ENCODE measurements at regions not wholly inside any gene's neighbourhood (a gene's known extent, or its start where the extent isn't known, plus 50 kb on each side); places are given as distances from the start of the nearest gene placed in this dataset.

DNA sequence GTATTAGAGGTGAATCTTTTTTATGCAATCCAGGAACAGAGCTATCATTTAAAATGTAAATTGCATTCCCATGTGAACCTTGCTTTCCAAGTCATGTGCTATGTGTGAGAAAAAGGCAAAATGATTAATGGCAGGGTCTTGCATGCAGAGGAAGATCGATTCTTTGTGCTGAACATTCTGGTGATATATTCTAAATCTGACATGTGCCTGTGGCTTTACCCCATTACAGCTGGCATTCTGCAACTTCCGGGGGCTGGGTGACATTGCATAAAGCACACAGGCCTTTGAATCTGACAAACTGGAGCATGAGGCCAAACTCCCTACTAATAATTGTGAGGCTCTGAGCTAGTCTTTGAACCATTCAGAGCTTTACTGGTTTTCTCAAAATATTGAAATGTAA lies 1449.7 kb downstream of the CDH8 start:
- TF ChIP-seq, protein P1, sequence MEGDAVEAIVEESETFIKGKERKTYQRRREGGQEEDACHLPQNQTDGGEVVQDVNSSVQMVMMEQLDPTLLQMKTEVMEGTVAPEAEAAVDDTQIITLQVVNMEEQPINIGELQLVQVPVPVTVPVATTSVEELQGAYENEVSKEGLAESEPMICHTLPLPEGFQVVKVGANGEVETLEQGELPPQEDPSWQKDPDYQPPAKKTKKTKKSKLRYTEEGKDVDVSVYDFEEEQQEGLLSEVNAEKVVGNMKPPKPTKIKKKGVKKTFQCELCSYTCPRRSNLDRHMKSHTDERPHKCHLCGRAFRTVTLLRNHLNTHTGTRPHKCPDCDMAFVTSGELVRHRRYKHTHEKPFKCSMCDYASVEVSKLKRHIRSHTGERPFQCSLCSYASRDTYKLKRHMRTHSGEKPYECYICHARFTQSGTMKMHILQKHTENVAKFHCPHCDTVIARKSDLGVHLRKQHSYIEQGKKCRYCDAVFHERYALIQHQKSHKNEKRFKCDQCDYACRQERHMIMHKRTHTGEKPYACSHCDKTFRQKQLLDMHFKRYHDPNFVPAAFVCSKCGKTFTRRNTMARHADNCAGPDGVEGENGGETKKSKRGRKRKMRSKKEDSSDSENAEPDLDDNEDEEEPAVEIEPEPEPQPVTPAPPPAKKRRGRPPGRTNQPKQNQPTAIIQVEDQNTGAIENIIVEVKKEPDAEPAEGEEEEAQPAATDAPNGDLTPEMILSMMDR (IDR thresholded peaks at IDR 0.05; ENCODE audit: control insufficient read depth, extremely low read depth, insufficient read depth): no peak
- no peak for DNase-seq (ENCODE audit: low read depth)
- H3K4me3 ChIP-seq (ENCODE audit: low read depth, low read length): no peak overlapping the region

DNA sequence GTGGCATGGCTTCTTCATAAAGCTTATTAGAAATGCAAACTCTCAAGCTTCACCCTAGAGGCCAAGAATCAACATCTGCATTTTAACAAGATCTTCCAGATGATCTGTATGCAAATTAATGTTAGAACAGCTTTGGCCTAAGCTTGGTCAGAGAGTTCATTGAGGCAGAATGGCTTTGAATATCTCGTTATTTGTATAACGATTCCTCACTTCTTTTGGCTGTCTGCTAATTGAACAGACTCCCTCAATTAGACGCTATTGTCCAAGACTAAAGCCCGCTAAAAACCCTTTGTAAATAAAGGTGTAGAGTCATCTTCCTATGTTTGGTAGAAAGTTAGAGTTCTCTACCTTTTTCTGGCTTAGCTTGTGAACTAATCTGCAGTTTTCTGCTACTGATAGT lies 1453.7 kb downstream of the CDH8 start:
- H3K4me3 ChIP-seq (ENCODE audit: low read depth, low read length): no peak overlapping the region
- DNase-seq (ENCODE audit: low read depth): no peak
- TF ChIP-seq, protein P1 (IDR thresholded peaks at IDR 0.05; ENCODE audit: control insufficient read depth, extremely low read depth, insufficient read depth): no peak

DNA sequence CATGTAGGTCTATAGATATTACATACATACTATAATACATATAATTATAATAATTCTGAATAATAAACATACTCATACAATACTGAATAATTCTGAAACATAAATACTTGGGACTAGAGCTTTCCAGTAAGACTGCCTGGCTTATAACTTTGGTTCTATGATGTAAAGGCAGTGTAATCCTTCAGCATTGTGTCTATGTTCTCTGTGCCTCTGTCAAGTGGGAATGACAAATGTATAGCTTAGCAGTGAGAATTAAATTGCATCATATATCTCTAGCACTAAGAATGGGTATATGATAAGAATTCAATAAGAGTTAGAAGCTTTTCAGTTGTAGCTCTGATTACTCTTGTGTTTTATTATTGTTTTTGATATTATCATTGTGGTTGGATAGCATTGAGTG lies 1469.3 kb downstream of the CDH8 start:
- DNase-seq (ENCODE audit: low read depth): no peak
- TF ChIP-seq, protein P1 (IDR thresholded peaks at IDR 0.05; ENCODE audit: control insufficient read depth, extremely low read depth, insufficient read depth): no peak
- no peak overlapping the region for H3K4me3 ChIP-seq (ENCODE audit: low read depth, low read length)

DNA sequence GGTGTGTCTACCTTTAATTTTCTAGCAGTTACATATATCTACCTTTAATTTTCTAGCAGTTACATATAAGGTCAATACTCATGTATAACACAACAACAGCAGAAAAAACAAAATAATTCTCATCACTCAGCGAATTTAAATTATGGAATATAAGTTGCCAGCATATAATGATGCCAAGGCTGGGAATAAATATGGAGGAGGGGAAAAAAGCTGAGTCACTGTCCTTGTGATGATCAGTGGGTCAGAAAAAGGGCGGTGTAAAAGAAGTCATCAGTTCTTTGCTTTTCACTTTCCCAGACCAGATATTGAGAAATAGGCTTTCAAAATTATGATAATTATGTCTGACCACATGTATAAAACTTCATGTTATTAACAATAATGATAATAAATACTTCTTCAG lies 1471.7 kb downstream of the CDH8 start:
- no peak overlapping the region for H3K4me3 ChIP-seq (ENCODE audit: low read depth, low read length)
- DNase-seq (ENCODE audit: low read depth): no peak
- TF ChIP-seq, protein P1 (IDR thresholded peaks at IDR 0.05; ENCODE audit: control insufficient read depth, extremely low read depth, insufficient read depth): no peak

DNA sequence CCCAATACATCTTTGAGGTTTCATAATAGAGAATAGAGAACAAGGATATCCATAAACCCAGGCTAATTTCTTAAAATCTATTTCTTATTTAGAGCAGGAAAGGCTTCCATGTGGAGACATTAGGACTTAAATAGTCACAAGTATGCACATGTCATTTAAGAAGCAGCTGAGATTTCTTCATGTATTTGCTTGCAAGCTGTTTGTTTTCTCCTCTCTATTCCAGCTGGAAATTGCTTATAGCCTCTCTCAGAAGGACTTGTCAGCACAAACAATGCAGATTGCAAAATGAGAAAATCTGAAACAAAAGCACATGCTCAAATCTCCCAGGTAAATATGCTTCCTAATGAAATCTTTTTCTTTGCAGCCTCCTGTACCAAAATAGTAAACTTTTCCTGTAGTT lies 1473.1 kb downstream of the CDH8 start:
- no peak overlapping the region for H3K4me3 ChIP-seq (ENCODE audit: low read depth, low read length)
- TF ChIP-seq, protein P1 (IDR thresholded peaks at IDR 0.05; ENCODE audit: control insufficient read depth, extremely low read depth, insufficient read depth): no peak
- DNase-seq (ENCODE audit: low read depth): no peak

DNA sequence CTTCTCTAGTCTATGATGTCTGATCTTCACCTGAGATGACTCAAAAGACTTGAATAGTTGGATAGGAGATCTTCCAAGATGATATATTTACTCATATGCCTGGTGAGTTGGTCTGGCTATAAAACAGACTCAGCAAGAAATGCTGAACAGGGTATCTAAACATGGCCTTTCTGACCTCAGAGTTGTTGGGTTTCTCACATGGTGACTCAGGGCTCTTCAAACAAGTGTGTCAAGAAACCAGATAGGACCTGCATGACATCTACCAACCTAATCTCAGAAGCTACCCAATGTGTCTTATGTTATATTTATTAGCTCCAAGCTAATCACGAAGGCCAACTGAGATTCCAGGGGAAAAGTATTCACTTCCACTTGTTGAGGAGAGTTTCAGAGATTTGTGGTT lies 1477.3 kb downstream of the CDH8 start:
- TF ChIP-seq, protein P1 (IDR thresholded peaks at IDR 0.05; ENCODE audit: control insufficient read depth, extremely low read depth, insufficient read depth): no peak
- no peak for DNase-seq (ENCODE audit: low read depth)
- no peak overlapping the region for H3K4me3 ChIP-seq (ENCODE audit: low read depth, low read length)

DNA sequence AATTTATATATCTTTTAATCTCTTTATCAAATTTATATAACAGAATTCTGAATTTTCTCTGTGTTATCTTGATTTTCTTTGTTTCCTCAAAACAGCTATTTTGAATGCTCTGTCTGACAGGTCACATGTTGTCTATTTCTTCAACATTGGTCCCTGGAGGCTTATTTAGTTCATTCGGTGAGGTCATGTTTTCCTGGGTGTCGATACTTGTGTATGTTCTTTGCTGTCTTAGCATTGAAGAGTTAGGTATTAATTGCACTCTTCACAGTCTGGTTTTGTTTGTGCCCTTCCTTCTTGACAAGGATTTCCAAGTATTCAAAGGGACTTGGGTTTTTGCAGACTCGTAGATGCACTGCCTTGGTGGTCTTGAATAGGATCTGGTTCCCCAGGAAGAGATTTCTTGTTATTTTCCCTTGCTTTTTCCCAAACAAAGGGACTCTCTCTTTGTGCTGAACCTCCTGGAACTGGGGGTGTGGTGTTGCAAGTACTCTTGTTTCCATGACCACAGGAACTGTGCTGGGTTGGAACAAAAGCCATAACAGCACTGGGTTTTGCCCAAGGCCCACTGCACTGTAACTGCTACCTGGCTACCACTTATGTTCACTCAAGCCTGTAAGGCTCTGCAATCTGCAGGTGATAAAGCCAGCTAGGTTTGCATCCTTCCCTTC lies 1483.0 kb downstream of the CDH8 start:
- no peak for DNase-seq (ENCODE audit: low read depth)
- TF ChIP-seq, protein P1 (IDR thresholded peaks at IDR 0.05; ENCODE audit: control insufficient read depth, extremely low read depth, insufficient read depth): no peak
- H3K4me3 ChIP-seq (ENCODE audit: low read depth, low read length): no peak overlapping the region

All from LNCaP clone FGC (cell line).